ENCODE measurements at regions not wholly inside any gene's neighbourhood (a gene's known extent, or its start where the extent isn't known, plus 50 kb on each side); places are given as distances from the start of the nearest gene placed in this dataset.

DNA sequence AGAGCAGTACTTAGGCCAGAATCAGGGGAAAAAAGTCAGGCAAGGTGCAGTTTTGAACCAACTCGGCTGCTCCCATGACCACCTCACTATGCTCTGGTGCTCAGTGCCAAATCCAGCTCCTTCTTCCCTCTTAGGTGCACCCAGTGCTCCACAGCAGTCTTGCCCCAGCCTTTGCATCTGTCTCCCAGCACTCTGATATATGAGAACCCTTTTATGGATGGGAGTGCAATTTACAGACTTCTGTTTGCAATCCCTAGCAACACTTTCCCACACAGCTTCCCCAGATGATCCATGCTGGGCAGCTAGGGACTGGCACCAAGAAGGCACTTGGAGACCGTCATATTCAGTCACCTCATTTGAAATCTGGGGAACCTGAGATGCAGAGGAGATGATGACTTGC lies 267.9 kb upstream of the CCL2 start:
- TF ChIP-seq, protein P1, sequence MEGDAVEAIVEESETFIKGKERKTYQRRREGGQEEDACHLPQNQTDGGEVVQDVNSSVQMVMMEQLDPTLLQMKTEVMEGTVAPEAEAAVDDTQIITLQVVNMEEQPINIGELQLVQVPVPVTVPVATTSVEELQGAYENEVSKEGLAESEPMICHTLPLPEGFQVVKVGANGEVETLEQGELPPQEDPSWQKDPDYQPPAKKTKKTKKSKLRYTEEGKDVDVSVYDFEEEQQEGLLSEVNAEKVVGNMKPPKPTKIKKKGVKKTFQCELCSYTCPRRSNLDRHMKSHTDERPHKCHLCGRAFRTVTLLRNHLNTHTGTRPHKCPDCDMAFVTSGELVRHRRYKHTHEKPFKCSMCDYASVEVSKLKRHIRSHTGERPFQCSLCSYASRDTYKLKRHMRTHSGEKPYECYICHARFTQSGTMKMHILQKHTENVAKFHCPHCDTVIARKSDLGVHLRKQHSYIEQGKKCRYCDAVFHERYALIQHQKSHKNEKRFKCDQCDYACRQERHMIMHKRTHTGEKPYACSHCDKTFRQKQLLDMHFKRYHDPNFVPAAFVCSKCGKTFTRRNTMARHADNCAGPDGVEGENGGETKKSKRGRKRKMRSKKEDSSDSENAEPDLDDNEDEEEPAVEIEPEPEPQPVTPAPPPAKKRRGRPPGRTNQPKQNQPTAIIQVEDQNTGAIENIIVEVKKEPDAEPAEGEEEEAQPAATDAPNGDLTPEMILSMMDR (IDR thresholded peaks at IDR 0.05): no peak
- TF ChIP-seq EZH2 (IDR thresholded peaks at IDR 0.05; ENCODE audit: borderline replicate concordance, insufficient read depth, low read depth, low read length, poor library complexity, severe bottlenecking): no peak
